ENCODE measurements at regions not wholly inside any gene's neighbourhood (a gene's known extent, or its start where the extent isn't known, plus 50 kb on each side); places are given as distances from the start of the nearest gene placed in this dataset.

DNA sequence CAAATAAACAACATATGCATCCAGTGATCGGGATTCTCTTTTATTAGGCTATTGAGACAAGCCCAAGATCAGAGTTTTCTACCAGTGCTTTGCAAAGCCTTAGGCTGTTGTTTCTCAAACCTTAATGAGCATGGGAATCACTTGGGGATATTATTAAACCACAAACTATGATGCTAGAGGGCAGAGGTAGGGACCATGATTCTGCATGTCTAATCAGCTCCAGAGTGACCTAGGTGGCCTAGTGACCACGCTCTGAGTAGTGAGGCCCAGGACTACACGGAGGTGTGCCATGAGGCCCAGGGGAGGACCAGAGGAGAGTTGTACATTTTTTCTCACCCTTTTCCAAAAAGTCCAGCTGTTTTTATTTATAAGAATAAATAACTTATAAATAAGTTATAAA lies 298.5 kb upstream of the TLE4 start:
- TF ChIP-seq, protein P1, sequence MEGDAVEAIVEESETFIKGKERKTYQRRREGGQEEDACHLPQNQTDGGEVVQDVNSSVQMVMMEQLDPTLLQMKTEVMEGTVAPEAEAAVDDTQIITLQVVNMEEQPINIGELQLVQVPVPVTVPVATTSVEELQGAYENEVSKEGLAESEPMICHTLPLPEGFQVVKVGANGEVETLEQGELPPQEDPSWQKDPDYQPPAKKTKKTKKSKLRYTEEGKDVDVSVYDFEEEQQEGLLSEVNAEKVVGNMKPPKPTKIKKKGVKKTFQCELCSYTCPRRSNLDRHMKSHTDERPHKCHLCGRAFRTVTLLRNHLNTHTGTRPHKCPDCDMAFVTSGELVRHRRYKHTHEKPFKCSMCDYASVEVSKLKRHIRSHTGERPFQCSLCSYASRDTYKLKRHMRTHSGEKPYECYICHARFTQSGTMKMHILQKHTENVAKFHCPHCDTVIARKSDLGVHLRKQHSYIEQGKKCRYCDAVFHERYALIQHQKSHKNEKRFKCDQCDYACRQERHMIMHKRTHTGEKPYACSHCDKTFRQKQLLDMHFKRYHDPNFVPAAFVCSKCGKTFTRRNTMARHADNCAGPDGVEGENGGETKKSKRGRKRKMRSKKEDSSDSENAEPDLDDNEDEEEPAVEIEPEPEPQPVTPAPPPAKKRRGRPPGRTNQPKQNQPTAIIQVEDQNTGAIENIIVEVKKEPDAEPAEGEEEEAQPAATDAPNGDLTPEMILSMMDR (IDR thresholded peaks at IDR 0.05): no peak
- no peak for TF ChIP-seq POLR2A (IDR thresholded peaks at IDR 0.05)

Measured in testis (tissue), 2 donors.